ENCODE measurements at regions not wholly inside any gene's neighbourhood (a gene's known extent, or its start where the extent isn't known, plus 50 kb on each side); places are given as distances from the start of the nearest gene placed in this dataset.

GRCh38 chr11:110838808-110839207 lies 126.6 kb upstream of the ARHGAP20 start:
- TF ChIP-seq SIN3A (IDR thresholded peaks at IDR 0.05; ENCODE audit: low read depth, low read length) (no peak), ATF7 (IDR thresholded peaks at IDR 0.05; ENCODE audit: low read depth) (no peak), E2F4 (IDR thresholded peaks at IDR 0.05; ENCODE audit: low read depth, low read length) (no peak), FOS (IDR thresholded peaks at IDR 0.05; ENCODE audit: borderline replicate concordance, extremely low read depth, insufficient read length) (no peak), JUND (IDR thresholded peaks at IDR 0.05; ENCODE audit: low read depth, low read length) (no peak), EGR1 (IDR thresholded peaks at IDR 0.05; ENCODE audit: borderline replicate concordance in 1 of 2, low read depth in 2 of 2, low read length in 2 of 2) (no peak), CTCF (IDR thresholded peaks at IDR 0.05 in 2 of 3, conservative IDR thresholded peaks at IDR 0.05 in 1 of 3; ENCODE audit: control insufficient read depth in 2 of 3, extremely low read depth in 1 of 3, insufficient read depth in 1 of 3, low read depth in 3 of 3, low read length in 3 of 3) (no peak), HDAC2 (IDR thresholded peaks at IDR 0.05) (no peak), EZH2 (IDR thresholded peaks at IDR 0.05; ENCODE audit: borderline replicate concordance, control insufficient read depth, low read depth, low read length) (no peak)
- TF ChIP-seq, protein P1, sequence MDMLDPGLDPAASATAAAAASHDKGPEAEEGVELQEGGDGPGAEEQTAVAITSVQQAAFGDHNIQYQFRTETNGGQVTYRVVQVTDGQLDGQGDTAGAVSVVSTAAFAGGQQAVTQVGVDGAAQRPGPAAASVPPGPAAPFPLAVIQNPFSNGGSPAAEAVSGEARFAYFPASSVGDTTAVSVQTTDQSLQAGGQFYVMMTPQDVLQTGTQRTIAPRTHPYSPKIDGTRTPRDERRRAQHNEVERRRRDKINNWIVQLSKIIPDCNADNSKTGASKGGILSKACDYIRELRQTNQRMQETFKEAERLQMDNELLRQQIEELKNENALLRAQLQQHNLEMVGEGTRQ (IDR thresholded peaks at IDR 0.05; ENCODE audit: borderline replicate concordance, low read depth, low read length), result no peak

All from GM12878 (cell line).